Subcutaneous abdominal adipose tissue (tissue), 5 donors: ENCODE measurements at regions not wholly inside any gene's neighbourhood (a gene's known extent, or its start where the extent isn't known, plus 50 kb on each side); places are given as distances from the start of the nearest gene placed in this dataset.

Experiments used
- H3K27ac ChIP-seq: one replicate; pipeline ENCODE4 v1.7.0; 2013; ENCODE audit warnings: low read depth, mild to moderate bottlenecking, inconsistent platforms, low read length, moderate library complexity
- H3K27me3 ChIP-seq, 5 donors: one replicate each; pipeline ENCODE4 v1.7.0; 2013; ENCODE audit warnings: low read length in 5 of 5, inconsistent platforms in 1 of 5; ENCODE audit not compliant: control insufficient read depth in 5 of 5, insufficient read depth in 4 of 5
- H3K36me3 ChIP-seq, 5 donors: one replicate each; pipeline ENCODE4 v1.7.0; 2013; ENCODE audit warnings: low read length in 5 of 5; ENCODE audit not compliant: control insufficient read depth in 5 of 5, insufficient read depth in 5 of 5
- H3K4me1 ChIP-seq, 5 donors: one replicate each; pipeline ENCODE4 v1.7.0; 2013; ENCODE audit warnings: low read length in 5 of 5, mild to moderate bottlenecking in 3 of 5, moderate library complexity in 1 of 5; ENCODE audit not compliant: control insufficient read depth in 5 of 5, insufficient read depth in 5 of 5
- H3K4me3 ChIP-seq, 5 donors: one replicate each; pipeline ENCODE4 v1.7.0; 2013; ENCODE audit warnings: low read length in 5 of 5, low read depth in 1 of 5
- H3K9ac ChIP-seq, 5 donors: one replicate each; pipeline ENCODE4 v1.7.0; 2013; ENCODE audit warnings: low read length in 5 of 5, mild to moderate bottlenecking in 4 of 5, moderate library complexity in 3 of 5
- H3K9me3 ChIP-seq, 5 donors: one replicate each; pipeline ENCODE4 v1.7.0; 2013; ENCODE audit warnings: low read length in 5 of 5; ENCODE audit not compliant: control insufficient read depth in 5 of 5
- donor health status: healthy.
- donor health status: healthy.
- donor health status: healthy.
- donor health status: healthy.
- donor health status: healthy.

DNA sequence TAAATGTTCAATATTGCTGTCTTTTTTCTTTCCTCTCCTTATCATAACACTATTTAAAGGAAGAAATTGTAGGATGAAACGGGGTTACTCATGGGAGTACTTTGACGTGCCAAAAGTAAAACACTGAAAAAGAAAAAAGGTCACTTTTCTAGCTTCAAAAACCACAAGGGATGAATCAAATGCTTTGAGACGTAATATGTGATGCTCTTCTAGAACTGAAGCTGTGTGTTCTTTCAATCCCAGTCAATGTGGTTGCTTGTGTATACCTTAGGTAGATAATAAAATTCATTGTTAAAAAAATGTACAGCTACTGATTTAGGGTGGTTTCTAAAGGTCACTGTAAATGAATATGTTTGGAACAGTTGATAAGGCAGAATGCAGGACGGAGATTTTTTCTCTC lies 538.8 kb upstream of the ZNF717 start:
- Histone ChIP-seq H3K4me3 (no peak overlapping the region), H3K36me3 (no peaks in the 10 kb centered on the region), H3K27me3 (no peaks in the 10 kb centered on the region), H3K9ac (no peak overlapping the region), H3K27ac (no peak overlapping the region), H3K4me1 (no peaks in the 10 kb centered on the region), H3K9me3 (no peaks in the 10 kb centered on the region)

GRCh38 chr3:76345878-76346277 lies 560.5 kb upstream of the ZNF717 start:
- peaks cover 0 to 3% (median 0%) of the 10 kb centered on the region in 5 donors for H3K9me3 ChIP-seq
- no peak overlapping the region for H3K27ac ChIP-seq
- no peak overlapping the region for H3K4me3 ChIP-seq
- no peak overlapping the region for H3K9ac ChIP-seq
- no peaks in the 10 kb centered on the region for H3K27me3 ChIP-seq
- no peaks in the 10 kb centered on the region for H3K36me3 ChIP-seq
- H3K4me1 ChIP-seq: no peaks in the 10 kb centered on the region

GRCh38 chr3:76346690-76347089 lies 561.3 kb upstream of the ZNF717 start:
- no peak overlapping the region for H3K9ac ChIP-seq
- no peak overlapping the region for H3K27ac ChIP-seq
- H3K4me1 ChIP-seq: no peaks in the 10 kb centered on the region
- peaks cover 0 to 3% (median 0%) of the 10 kb centered on the region in 5 donors for H3K9me3 ChIP-seq
- no peaks in the 10 kb centered on the region for H3K27me3 ChIP-seq
- no peak overlapping the region for H3K4me3 ChIP-seq
- H3K36me3 ChIP-seq: no peaks in the 10 kb centered on the region

- Histone ChIP-seq H3K27me3 (no peaks in the 10 kb centered on the region), H3K9me3 (peaks cover 0 to 3% (median 0%) of the 10 kb centered on the region in 5 donors), H3K4me3 (no peak overlapping the region), H3K27ac (no peak overlapping the region), H3K36me3 (no peaks in the 10 kb centered on the region), H3K4me1 (no peaks in the 10 kb centered on the region), H3K9ac (no peak overlapping the region)
Observed at GRCh38 chr3:76349715-76350480, 564.5 kb upstream of the ZNF717 start.

GRCh38 chr3:76352051-76352450 lies 566.7 kb upstream of the ZNF717 start:
- Histone ChIP-seq H3K27me3 (no peaks in the 10 kb centered on the region), H3K4me3 (no peak overlapping the region), H3K36me3 (no peaks in the 10 kb centered on the region), H3K27ac (no peak overlapping the region), H3K9ac (no peak overlapping the region), H3K4me1 (no peaks in the 10 kb centered on the region), H3K9me3 (peaks cover 0 to 3% (median 0%) of the 10 kb centered on the region in 5 donors)

DNA sequence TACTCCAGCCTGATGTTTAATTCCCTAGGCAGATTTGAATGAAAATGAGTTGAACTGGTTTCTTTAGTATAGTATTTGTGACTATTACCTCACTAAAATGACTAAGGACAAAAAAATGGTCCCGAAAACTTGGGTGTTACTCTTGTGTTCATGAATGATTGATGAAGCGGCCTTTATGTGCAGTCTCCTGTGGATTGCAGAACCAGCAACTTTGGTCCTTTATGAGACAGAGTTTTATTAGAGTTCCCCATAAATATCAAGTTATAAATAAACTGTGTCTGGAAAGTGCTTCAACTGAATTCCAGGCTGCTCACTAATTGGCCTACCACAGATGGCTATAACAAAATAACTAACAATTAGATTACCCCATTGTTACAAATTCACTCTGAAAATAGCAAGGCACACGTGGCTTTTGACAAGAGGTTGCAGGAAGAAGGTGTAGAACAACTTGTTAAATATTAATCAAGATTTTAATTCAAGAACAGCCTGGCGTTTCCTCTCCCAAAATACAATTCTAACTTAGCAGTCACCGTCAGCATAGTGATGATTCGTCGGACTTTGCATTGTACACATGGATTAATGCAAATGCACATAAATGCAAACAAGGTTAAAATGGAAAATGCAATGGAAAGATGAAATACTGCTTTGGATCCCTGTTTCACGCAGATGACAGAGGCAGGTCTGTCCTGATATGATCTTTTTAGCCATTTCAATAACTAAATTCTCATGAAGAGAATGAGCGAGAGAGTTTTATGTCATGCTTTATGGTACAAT lies 567.3 kb upstream of the ZNF717 start:
- no peak overlapping the region for H3K27ac ChIP-seq
- no peaks in the 10 kb centered on the region for H3K4me1 ChIP-seq
- H3K27me3 ChIP-seq: no peaks in the 10 kb centered on the region
- no peaks in the 10 kb centered on the region for H3K36me3 ChIP-seq
- peaks cover 0 to 3% (median 0%) of the 10 kb centered on the region in 5 donors for H3K9me3 ChIP-seq
- H3K4me3 ChIP-seq: no peak overlapping the region
- H3K9ac ChIP-seq: no peak overlapping the region

DNA sequence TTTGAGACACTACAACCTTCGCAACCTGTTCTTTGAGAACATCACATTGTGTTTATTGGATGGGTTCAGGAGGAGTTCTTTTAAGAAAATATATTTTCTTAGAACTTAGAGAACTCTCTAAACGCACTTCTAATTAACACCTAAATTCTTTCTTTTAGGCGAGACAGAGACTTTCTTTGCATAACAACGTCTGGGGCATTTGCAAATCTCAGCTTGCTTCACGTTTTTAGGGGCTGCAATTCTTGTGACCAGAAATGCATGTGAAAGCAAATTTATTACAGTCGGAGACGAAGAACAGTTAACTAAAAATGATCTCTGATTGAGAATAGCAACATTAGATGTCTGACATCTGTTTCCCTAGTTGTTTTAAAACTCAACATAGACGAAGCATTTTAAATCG lies 568.3 kb upstream of the ZNF717 start:
- Histone ChIP-seq H3K9me3 (peaks cover 0 to 3% (median 0%) of the 10 kb centered on the region in 5 donors), H3K27ac (no peak overlapping the region), H3K9ac (no peak overlapping the region), H3K27me3 (no peaks in the 10 kb centered on the region), H3K4me1 (no peaks in the 10 kb centered on the region), H3K4me3 (no peak overlapping the region), H3K36me3 (no peaks in the 10 kb centered on the region)

DNA sequence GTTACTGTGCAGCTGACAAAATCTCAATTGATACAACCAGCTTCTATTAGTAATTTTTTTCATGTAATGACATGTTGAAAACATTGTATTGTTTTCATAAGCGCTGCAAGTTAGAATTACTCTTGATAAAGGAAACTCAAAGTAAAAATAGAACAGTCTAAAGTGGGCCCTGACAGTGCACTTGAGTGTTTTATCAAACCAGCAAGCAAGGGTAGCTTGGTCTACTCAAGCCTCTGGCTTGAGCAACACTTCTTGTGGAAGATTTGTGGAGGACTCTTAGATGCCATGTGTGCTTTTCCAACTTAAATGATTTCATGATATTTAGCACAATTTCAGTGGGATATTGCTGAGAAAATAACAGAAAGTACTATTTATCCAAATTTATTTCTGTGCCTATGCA lies 575.7 kb upstream of the ZNF717 start:
- H3K9ac ChIP-seq: no peak overlapping the region
- no peak overlapping the region for H3K27ac ChIP-seq
- H3K4me3 ChIP-seq: no peak overlapping the region
- H3K36me3 ChIP-seq: no peaks in the 10 kb centered on the region
- no peaks in the 10 kb centered on the region for H3K9me3 ChIP-seq
- no peaks in the 10 kb centered on the region for H3K27me3 ChIP-seq
- H3K4me1 ChIP-seq: no peaks in the 10 kb centered on the region

- H3K27ac ChIP-seq: no peak overlapping the region
- H3K4me1 ChIP-seq: no peaks in the 10 kb centered on the region
- no peaks in the 10 kb centered on the region for H3K9me3 ChIP-seq
- no peaks in the 10 kb centered on the region for H3K27me3 ChIP-seq
- H3K9ac ChIP-seq: no peak overlapping the region
- H3K4me3 ChIP-seq: no peak overlapping the region
- H3K36me3 ChIP-seq: no peaks in the 10 kb centered on the region
Observed at GRCh38 chr3:76362643-76363042, 577.3 kb upstream of the ZNF717 start.

- Histone ChIP-seq H3K9ac (no peak overlapping the region), H3K27ac (no peak overlapping the region)
Observed at GRCh38 chr3:76365275-76365674, 579.9 kb upstream of the ZNF717 start.

More at GRCh38 chr3:76365275-76365674, 579.9 kb upstream of the ZNF717 start:
- no peaks in the 10 kb centered on the region for H3K27me3 ChIP-seq
- no peaks in the 10 kb centered on the region for H3K36me3 ChIP-seq
- no peaks in the 10 kb centered on the region for H3K4me1 ChIP-seq
- no peaks in the 10 kb centered on the region for H3K9me3 ChIP-seq
- H3K4me3 ChIP-seq: no peak overlapping the region
